OCI-LY1 (cell line): ENCODE measurements at regions not wholly inside any gene's neighbourhood (a gene's known extent, or its start where the extent isn't known, plus 50 kb on each side); places are given as distances from the start of the nearest gene placed in this dataset.

ENCODE experiments used
- H2AFZ ChIP-seq: fragments of 200-600 bp; sonication (generic), shearing (Covaris generic); 2 replicates; pipeline ENCODE4 v1.6.0; 2014; ENCODE audit warnings: antibody characterized with exemption, mild to moderate bottlenecking, low read length
- H3F3A ChIP-seq: fragments of 200-600 bp; sonication (generic), shearing (Covaris generic); 2 replicates; pipeline ENCODE4 v1.6.0; 2014; ENCODE audit warnings: mild to moderate bottlenecking, antibody characterized with exemption, low read length, moderate library complexity; ENCODE audit not compliant: insufficient read depth
- H3K27ac ChIP-seq: fragments of 200-600 bp; sonication (generic); 2 replicates; pipeline ENCODE4 v1.5.1; 2014; ENCODE audit warnings: low read length, mixed run types, mild to moderate bottlenecking, low read depth; ENCODE audit not compliant: poor library complexity, severe bottlenecking
- H3K27me3 ChIP-seq: fragments of 200-600 bp; sonication (generic); 2 replicates; pipeline ENCODE4 v1.6.0; 2014; ENCODE audit warnings: antibody characterized with exemption, mild to moderate bottlenecking, low read length, moderate library complexity; ENCODE audit not compliant: insufficient read depth
- H3K36me3 ChIP-seq: fragments of 200-600 bp; sonication (generic); 2 replicates; pipeline ENCODE4 v1.6.1; 2014; ENCODE audit warnings: mild to moderate bottlenecking, antibody characterized with exemption, low read length, moderate library complexity, mixed read lengths; ENCODE audit not compliant: insufficient read depth
- H3K4me1 ChIP-seq: fragments of 200-600 bp; sonication (generic); 2 replicates; pipeline ENCODE4 v1.5.1; 2014; ENCODE audit warnings: mild to moderate bottlenecking, low read length, moderate library complexity; ENCODE audit not compliant: insufficient read depth, severe bottlenecking
- H3K4me2 ChIP-seq: fragments of 200-600 bp; sonication (generic), shearing (Covaris generic); 2 replicates; pipeline ENCODE4 v1.6.1; 2014; ENCODE audit warnings: low read length
- H3K4me3 ChIP-seq: fragments of 200-600 bp; sonication (generic); 2 replicates; pipeline ENCODE4 v1.5.1; 2014; ENCODE audit warnings: low read length, low read depth, mild to moderate bottlenecking, mixed read lengths; ENCODE audit not compliant: poor library complexity, severe bottlenecking
- H3K79me2 ChIP-seq: fragments of 200-600 bp; shearing (Covaris generic); 2 replicates; pipeline ENCODE4 v1.6.1; 2016; ENCODE audit warnings: mixed run types, low read length, mixed read lengths; ENCODE audit not compliant: insufficient read depth
- H3K9ac ChIP-seq: fragments of 200-600 bp; sonication (generic), shearing (Covaris generic); 2 replicates; pipeline ENCODE4 v1.6.1; 2014; ENCODE audit warnings: mild to moderate bottlenecking, low read length, mixed read lengths
- H3K9me2 ChIP-seq: fragments of 200-600 bp; sonication (generic), shearing (Covaris generic); 2 replicates; pipeline ENCODE4 v1.6.1; 2014; ENCODE audit warnings: low read depth, mild to moderate bottlenecking, low read length, mixed read lengths
- H3K9me3 ChIP-seq: fragments of 200-600 bp; shearing (Covaris generic); 2 replicates; pipeline ENCODE4 v1.6.1; 2014; ENCODE audit warnings: low read length, mixed read lengths
- H4K20me1 ChIP-seq: fragments of 200-600 bp; sonication (generic), shearing (Covaris generic); 2 replicates; pipeline ENCODE4 v1.6.0; 2016; ENCODE audit warnings: mild to moderate bottlenecking, low read length; ENCODE audit not compliant: insufficient read depth
- CTCF ChIP-seq: fragments of 200-600 bp; sonication (generic), shearing (Covaris generic); IDR thresholded peaks from 2 replicates; pipeline ENCODE4 v1.5.1; 2017; ENCODE audit warnings: mild to moderate bottlenecking, antibody characterized with exemption, low read length, moderate library complexity, mixed read lengths
- EZH2 ChIP-seq: fragments of 200-600 bp; sonication (generic), shearing (Covaris generic); IDR thresholded peaks from 2 replicates; pipeline ENCODE4 v1.8.0; 2017; ENCODE audit warnings: borderline replicate concordance, mixed run types, mild to moderate bottlenecking, antibody characterized with exemption, low read length, moderate library complexity, mixed read lengths

- Histone ChIP-seq H3K27me3 (no peaks in the 10 kb centered on the region), H3K9ac (peak overlapping the region; percentile 1; the same call in 1 of the 2 replicates), H3K9me3 (peaks cover 11% of the 10 kb centered on the region; the same call in 1 of the 2 replicates), H3K4me1 (peaks cover 63% of the 10 kb centered on the region), H2AFZ (no peak overlapping the region), H3K36me3 (no peaks in the 10 kb centered on the region), H3K9me2 (no peaks in the 10 kb centered on the region), H4K20me1 (no peaks in the 10 kb centered on the region), H3K27ac (peak overlapping the region; percentile 79), H3K79me2 (no peaks in the 10 kb centered on the region), H3K4me2 (peak overlapping the region; percentile 1; the same call in 1 of the 2 replicates), H3F3A (no peaks in the 10 kb centered on the region), H3K4me3 (no peak overlapping the region)
- TF ChIP-seq EZH2: no peak
- TF ChIP-seq CTCF: no peak
These were observed 485.6 kb downstream of the SOX11 start for GRCh38 chr2:6177811-6178210.

- H3K4me1 ChIP-seq: peaks cover 93% of the 10 kb centered on the region
- no peaks in the 10 kb centered on the region for H4K20me1 ChIP-seq
- peak overlapping the region; percentile 23 for H2AFZ ChIP-seq
- no peaks in the 10 kb centered on the region for H3F3A ChIP-seq
- peak overlapping the region; percentile 94 for H3K27ac ChIP-seq
- H3K9ac ChIP-seq: peak overlapping the region; percentile 34; the same call in 1 of the 2 replicates
- no peak overlapping the region for H3K4me3 ChIP-seq
- no peaks in the 10 kb centered on the region for H3K9me2 ChIP-seq
- peak overlapping the region; percentile 40 for H3K4me2 ChIP-seq
- no peaks in the 10 kb centered on the region for H3K9me3 ChIP-seq
- H3K79me2 ChIP-seq: no peaks in the 10 kb centered on the region
- no peak for TF ChIP-seq CTCF
- TF ChIP-seq EZH2: no peak
- no peaks in the 10 kb centered on the region for H3K36me3 ChIP-seq
- no peaks in the 10 kb centered on the region for H3K27me3 ChIP-seq
These were observed 489.3 kb downstream of the SOX11 start for GRCh38 chr2:6181525-6181924.

GRCh38 chr2:6181926-6182325, 489.7 kb downstream of the SOX11 start:
- Histone ChIP-seq H3K9me2 (no peaks in the 10 kb centered on the region), H3K4me1 (peaks cover 93% of the 10 kb centered on the region), H3K27ac (peak overlapping the region; percentile 94), H4K20me1 (no peaks in the 10 kb centered on the region), H3K36me3 (no peaks in the 10 kb centered on the region), H3F3A (no peaks in the 10 kb centered on the region), H3K79me2 (no peaks in the 10 kb centered on the region), H2AFZ (peak overlapping the region; percentile 23), H3K4me3 (no peak overlapping the region), H3K27me3 (no peaks in the 10 kb centered on the region), H3K9ac (peak overlapping the region; percentile 34), H3K4me2 (peak overlapping the region; percentile 40), H3K9me3 (no peaks in the 10 kb centered on the region)
- TF ChIP-seq EZH2 (no peak), CTCF (no peak)
